Mesenteric fat pad (tissue), 1 donor: ENCODE measurements at regions not wholly inside any gene's neighbourhood (a gene's known extent, or its start where the extent isn't known, plus 50 kb on each side); places are given as distances from the start of the nearest gene placed in this dataset.

ENCODE experiments used
- DNase-seq: peaks from one replicate; pipeline ENCODE4 v3.0.0-alpha.2; 2020; ENCODE audit warnings: low spot score
- donor health status: DM: yes; HTN: yes; CAD: no.

- no peak for DNase-seq
Measured at GRCh38 chr2:7703048-7703447, 785.8 kb downstream of the RNF144A start.

DNA sequence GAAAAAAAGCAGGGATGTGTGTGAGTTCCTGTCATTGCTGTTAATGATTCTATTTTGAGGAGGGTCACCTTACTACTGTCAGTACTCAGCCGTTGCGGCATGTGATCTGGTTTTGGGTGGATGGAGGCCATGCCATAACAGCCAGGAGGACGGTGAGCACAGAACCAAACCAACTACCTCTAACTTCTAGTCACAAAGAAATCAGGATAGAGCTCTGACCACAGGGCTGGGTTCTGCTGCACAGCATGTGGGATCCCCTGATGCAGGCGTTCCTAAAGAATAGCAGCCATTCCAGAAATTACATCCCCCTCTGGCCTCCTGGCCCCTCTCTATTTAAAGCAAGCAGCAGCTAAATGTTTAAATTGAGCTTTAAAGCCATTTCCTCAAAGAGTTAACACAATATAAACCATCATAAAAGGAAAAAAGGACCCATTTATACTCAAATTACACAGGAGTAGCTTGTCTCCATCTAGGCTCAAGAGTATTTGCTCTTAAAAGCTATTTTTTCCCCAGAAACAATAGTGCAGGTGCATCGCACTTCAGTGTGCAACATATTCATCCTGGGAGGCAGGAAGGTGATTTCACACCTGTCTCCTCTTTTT, 786.4 kb downstream of the RNF144A start:
- no peak for DNase-seq

- no peak for DNase-seq
Measured at GRCh38 chr2:7704296-7704865, 787.2 kb downstream of the RNF144A start.

GRCh38 chr2:7706791-7707190, 789.6 kb downstream of the RNF144A start:
- no peak for DNase-seq

- no peak for DNase-seq
Measured at GRCh38 chr2:7707723-7708122, 790.5 kb downstream of the RNF144A start.

GRCh38 chr2:7709907-7710306, 792.7 kb downstream of the RNF144A start:
- DNase-seq: no peak

DNA sequence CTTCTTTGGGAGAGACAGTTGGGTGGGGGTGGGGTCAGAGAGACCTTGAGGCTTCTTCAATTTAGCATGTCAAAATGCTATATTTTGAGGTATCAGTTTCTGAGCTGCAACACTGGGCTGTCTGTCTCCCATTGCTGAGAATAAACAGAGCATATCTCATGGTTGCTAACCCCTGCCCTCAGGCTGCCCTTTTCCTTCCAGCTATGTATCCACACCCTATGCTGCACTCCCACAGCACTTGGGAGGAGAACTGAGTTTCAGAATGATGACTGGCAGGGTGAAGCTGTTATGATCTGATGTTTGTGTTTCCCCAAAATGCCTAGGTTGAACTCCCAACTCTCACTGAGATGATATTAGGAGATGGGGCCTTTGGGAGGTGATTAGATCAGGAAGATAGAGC, 794.0 kb downstream of the RNF144A start:
- DNase-seq: no peak

- DNase-seq: no peak
Measured at GRCh38 chr2:7719876-7720275, 802.7 kb downstream of the RNF144A start.

GRCh38 chr2:7721413-7721995, 804.3 kb downstream of the RNF144A start:
- DNase-seq: no peak

DNA sequence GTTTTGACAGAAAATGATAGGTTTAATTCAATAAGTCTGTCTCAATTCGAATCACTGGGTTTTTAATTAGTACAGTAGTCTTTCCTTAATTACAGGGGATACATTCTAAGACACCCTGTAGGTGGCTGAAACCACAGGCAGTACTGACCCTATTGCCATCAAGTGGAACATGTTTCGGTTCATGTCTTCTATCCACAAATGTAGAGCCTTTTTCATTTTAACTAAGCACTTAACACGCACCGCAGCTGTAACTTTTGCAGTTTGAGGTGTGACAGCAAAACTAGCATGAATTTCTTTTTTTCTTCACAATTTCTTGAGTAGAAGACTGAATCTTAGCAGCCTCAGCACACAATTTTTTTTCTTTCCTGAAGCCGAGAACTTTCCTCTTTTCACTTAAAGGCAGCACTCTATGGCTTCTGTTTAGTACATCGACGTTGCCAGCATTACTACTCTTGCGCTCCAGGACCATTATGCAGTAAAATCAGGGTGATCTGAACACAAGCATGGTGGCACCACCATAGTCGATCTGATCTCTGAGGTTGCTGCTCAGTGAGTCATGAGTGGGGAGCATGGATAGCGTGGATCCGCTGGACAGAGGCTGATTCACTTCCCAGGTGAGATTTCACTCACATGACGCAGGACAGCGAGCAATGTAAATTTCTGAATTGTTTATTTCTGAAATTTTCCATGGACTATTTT, 805.1 kb downstream of the RNF144A start:
- DNase-seq: no peak

DNA sequence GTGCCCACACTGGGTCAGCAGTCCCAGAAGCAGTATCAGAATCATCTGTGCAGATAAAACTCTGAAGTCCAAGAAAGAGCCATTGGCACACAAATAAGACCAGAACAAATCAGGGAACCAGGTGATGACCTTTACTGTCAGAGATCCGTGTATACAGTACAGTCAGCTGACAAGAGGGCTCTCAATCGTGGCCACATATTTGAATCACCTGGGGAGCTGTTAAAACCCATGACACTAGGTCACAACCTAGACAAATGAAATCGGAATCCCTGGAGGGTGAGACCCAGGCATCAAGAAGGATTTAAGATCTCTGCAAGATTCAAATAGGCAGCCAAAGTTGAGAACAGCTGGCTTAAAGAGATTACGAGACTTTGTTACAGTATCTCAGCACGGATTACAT, 807.1 kb downstream of the RNF144A start:
- DNase-seq: no peak

DNA sequence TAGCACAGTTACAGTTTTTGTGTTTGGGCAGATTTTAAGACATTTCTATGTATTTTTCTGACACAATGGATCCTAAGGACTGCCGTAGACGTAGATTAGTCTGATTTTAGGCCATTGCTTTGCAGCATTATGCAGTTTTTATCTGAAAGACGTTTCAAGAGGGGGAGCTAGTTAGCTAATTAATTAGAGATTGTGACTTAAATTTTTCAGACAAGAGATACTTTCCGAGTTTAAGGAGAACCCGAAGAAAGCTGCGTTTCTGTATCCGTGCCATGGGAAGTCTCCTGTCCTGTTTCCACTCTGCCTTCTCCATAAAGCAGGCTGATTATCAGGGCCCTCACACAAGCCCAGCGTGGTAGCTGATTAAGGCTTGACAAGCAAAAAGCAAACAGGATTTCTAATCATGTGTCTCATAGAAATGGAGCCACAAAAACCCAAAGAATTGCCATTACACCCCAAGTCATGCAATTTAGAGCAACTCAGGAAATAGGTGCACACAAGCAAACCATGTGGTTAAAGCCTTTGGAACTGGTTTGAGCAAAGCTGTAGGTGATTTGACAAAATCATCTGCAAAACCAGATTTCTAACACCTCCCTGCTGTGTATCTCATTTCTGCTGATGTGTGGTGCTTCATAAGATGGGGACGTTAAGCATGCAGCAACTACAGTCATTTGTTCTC, 808.1 kb downstream of the RNF144A start:
- DNase-seq: no peak

- no peak for DNase-seq
Measured at GRCh38 chr2:7725850-7726242, 808.6 kb downstream of the RNF144A start.

DNA sequence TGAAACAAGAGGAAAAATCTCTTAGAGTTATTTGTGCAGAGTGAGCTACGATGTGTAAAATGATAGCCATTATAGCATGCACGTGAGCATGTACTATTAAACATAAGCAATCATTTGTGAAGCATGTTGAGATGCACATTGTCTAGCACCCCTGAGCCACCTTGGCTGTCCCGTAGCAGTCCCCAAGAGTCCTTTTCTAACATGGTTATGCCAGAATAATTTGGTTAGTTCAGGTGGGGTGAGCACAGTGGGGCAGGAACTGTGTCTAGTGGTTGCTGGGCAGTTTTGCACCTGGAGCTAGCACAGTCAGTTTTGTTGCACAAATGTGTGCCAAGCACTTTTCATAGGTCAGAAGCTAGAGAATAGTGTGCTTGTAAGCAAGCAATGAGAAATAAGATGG, 809.8 kb downstream of the RNF144A start:
- no peak for DNase-seq

DNA sequence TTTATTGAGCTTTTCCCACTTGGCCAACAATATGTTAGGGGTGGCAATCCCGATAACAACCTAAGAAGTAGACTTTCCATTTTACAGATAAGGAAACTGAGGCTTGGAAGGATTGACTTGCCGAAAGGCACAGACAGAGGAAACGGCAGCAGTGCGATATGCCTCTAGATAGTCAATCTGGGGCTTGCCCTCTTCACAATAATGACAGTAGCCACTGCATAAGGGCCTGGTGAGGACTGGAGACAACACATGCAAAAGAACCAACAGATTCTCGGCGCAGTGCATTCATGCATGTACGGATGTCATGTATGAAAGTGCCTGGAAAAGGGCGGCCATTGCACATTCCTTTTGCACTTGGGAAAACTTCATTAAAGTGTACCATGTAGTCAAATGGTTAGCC, 811.2 kb downstream of the RNF144A start:
- no peak for DNase-seq

GRCh38 chr2:7730449-7730848, 813.2 kb downstream of the RNF144A start:
- no peak for DNase-seq

GRCh38 chr2:7730990-7731389, 813.8 kb downstream of the RNF144A start:
- DNase-seq: no peak

- DNase-seq: no peak
Measured at GRCh38 chr2:7732497-7732896, 815.3 kb downstream of the RNF144A start.

- no peak for DNase-seq
Measured at GRCh38 chr2:7736646-7737305, 819.6 kb downstream of the RNF144A start.

GRCh38 chr2:7738596-7738995, 821.4 kb downstream of the RNF144A start:
- no peak for DNase-seq

DNA sequence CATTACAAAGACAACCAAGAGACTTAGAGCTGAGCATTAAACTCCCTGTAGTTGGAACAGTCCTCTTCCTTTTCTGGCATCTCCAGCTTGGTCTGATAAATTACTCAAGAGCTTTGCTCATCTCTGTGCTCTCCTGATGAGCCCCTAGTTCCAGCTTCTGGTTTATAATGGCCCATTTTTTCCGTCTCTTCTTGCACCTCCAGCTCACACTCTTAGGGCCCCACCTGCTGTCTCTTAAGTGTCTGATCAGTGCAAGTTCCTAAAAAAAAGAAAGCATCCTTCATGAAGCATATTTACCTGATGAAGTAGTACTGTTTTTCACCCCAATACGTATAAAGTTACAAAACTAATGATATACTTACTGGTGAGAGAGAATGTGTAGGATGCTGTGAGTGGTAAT, 822.9 kb downstream of the RNF144A start:
- DNase-seq: no peak

- no peak for DNase-seq
Measured at GRCh38 chr2:7742301-7742700, 825.1 kb downstream of the RNF144A start.
